NB4 (cell line): ENCODE measurements at regions not wholly inside any gene's neighbourhood (a gene's known extent, or its start where the extent isn't known, plus 50 kb on each side); places are given as distances from the start of the nearest gene placed in this dataset.

ENCODE experiments used
- MYC ChIP-seq: IDR thresholded peaks from 2 replicates; pipeline ENCODE4 v1.6.1; 2011; ENCODE audit warnings: low read depth, low read length
- POLR2A ChIP-seq: IDR thresholded peaks from 2 replicates; pipeline ENCODE4 v1.6.1; 2011; ENCODE audit warnings: mild to moderate bottlenecking; ENCODE audit not compliant: insufficient read length; ENCODE audit errors: extremely low read depth
- TF ChIP-seq, protein P1 (sequence below): IDR thresholded peaks from one replicate; pipeline ENCODE4 v1.5.1; 2012; ENCODE audit warnings: low read depth, low read length
- TF ChIP-seq, protein P2 (sequence below): IDR thresholded peaks from 2 replicates; pipeline ENCODE4 v1.6.1; 2011; ENCODE audit warnings: low read depth, low read length

DNA sequence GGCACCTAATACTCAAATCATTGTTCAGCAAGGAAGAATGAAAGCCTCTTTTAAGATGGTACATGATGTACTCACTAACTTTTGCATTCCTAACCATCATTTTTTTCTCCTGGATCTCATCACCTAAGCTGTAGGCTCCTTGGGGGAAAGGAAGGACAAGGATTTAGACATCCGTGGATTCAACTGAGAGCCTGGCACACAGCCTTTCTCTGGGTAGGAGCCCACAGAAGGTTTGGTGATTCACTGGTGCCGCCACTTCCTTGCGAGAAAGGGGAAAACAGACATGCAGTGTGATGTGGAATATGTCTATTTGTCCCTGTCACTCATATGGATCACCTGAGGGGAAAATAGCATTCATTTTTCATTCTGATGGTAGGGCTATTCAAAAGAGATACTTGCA lies 147.3 kb downstream of the PCDH7 start:
- TF ChIP-seq, protein P1, sequence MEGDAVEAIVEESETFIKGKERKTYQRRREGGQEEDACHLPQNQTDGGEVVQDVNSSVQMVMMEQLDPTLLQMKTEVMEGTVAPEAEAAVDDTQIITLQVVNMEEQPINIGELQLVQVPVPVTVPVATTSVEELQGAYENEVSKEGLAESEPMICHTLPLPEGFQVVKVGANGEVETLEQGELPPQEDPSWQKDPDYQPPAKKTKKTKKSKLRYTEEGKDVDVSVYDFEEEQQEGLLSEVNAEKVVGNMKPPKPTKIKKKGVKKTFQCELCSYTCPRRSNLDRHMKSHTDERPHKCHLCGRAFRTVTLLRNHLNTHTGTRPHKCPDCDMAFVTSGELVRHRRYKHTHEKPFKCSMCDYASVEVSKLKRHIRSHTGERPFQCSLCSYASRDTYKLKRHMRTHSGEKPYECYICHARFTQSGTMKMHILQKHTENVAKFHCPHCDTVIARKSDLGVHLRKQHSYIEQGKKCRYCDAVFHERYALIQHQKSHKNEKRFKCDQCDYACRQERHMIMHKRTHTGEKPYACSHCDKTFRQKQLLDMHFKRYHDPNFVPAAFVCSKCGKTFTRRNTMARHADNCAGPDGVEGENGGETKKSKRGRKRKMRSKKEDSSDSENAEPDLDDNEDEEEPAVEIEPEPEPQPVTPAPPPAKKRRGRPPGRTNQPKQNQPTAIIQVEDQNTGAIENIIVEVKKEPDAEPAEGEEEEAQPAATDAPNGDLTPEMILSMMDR, result no peak
- TF ChIP-seq POLR2A (no peak), MYC (no peak)
- TF ChIP-seq, protein P2, sequence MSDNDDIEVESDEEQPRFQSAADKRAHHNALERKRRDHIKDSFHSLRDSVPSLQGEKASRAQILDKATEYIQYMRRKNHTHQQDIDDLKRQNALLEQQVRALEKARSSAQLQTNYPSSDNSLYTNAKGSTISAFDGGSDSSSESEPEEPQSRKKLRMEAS, result no peak
